H1 (cell line): ENCODE measurements at regions not wholly inside any gene's neighbourhood (a gene's known extent, or its start where the extent isn't known, plus 50 kb on each side); places are given as distances from the start of the nearest gene placed in this dataset.

ENCODE experiments used
- CBX8 ChIP-seq: fragments of 300-800, 300-1000 bp; sonication (generic); IDR thresholded peaks from 2 replicates; pipeline ENCODE4 v1.7.1; 2016; ENCODE audit warnings: low read depth, low read length, borderline replicate concordance
- CTCF ChIP-seq, 3 experiments: IDR thresholded peaks; 1 replicate in 2 of 3; 2 replicates in 1 of 3; pipeline versions ENCODE4 v1.5.1 to v1.6.1; 2011; ENCODE audit warnings: low read length in 3 of 3, mild to moderate bottlenecking in 3 of 3, inconsistent platforms in 2 of 3, low read depth in 1 of 3, moderate library complexity in 1 of 3; ENCODE audit not compliant: insufficient read depth in 1 of 3; ENCODE audit errors: control extremely low read depth in 1 of 3
- NRF1 ChIP-seq: IDR thresholded peaks from 2 replicates; pipeline ENCODE4 v1.6.1; 2011; ENCODE audit warnings: mild to moderate bottlenecking, low read depth, low read length, improper control_type of control experiment
- POLR2A ChIP-seq, 2 experiments: IDR thresholded peaks; 1 replicate in 1 of 2; 2 replicates in 1 of 2; pipeline ENCODE4 v1.6.1; 2011; ENCODE audit warnings: low read depth in 2 of 2, low read length in 2 of 2, mild to moderate bottlenecking in 2 of 2; ENCODE audit errors: control extremely low read depth in 1 of 2
- SIX5 ChIP-seq: IDR thresholded peaks from 2 replicates; pipeline ENCODE4 v1.6.1; 2011; ENCODE audit warnings: mild to moderate bottlenecking, low read depth, low read length
- SP1 ChIP-seq: IDR thresholded peaks from 2 replicates; pipeline ENCODE4 v1.6.1; 2011; ENCODE audit warnings: low read depth, low read length
- SRF ChIP-seq: IDR thresholded peaks from 2 replicates; pipeline ENCODE4 v1.6.1; 2011; ENCODE audit warnings: mild to moderate bottlenecking, low read depth, low read length, moderate library complexity
- SUZ12 ChIP-seq: fragments of 200-600 bp; sonication (generic); IDR thresholded peaks from 2 replicates; pipeline ENCODE4 v1.6.1; 2012; ENCODE audit warnings: mild to moderate bottlenecking, inconsistent platforms, low read length, moderate library complexity, mixed read lengths
- TBP ChIP-seq: IDR thresholded peaks from 2 replicates; pipeline ENCODE4 v1.6.1; 2011; ENCODE audit warnings: low read depth, low read length, improper control_type of control experiment

DNA sequence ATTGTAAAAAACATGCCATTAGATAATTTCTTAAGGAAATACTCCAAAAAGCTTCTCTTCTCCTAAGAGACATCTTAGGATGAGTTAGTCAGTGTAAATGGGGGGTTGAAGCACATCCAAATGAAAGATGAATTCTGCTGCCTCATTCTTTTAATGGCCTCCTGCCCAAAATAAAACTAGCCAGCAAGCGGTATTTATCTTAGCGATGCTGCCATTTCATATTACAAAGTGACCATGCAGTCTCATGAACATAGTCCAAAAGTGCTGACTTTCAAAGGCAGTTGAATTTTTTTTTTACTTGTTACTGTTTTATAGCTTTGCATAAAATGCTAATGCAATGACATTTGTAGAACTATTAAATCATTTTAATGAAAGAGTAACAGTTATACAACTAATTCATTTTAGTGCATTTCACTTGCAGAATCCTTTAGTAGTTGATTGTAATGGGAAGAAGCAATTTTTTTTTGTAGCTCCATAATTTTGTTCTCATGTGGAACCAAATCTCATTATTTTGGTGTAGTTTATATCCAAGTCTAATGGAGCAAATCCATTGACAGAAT, 151.5 kb downstream of the CAVIN4 start:
- TF ChIP-seq NRF1: no peak
- no peak for TF ChIP-seq CTCF (IDR thresholded peaks at IDR 0.05; ENCODE audit: control extremely low read depth in 1 of 3, insufficient read depth in 1 of 3, low read depth in 1 of 3, low read length in 3 of 3)
- TF ChIP-seq SIX5: no peak
- TF ChIP-seq SUZ12: no peak
- TF ChIP-seq POLR2A (IDR thresholded peaks at IDR 0.05; ENCODE audit: control extremely low read depth in 1 of 2, low read depth in 2 of 2, low read length in 2 of 2): no peak
- no peak for TF ChIP-seq TBP
- TF ChIP-seq SRF: no peak
- TF ChIP-seq CBX8: no peak
- TF ChIP-seq SP1: no peak
